ENCODE measurements at regions not wholly inside any gene's neighbourhood (a gene's known extent, or its start where the extent isn't known, plus 50 kb on each side); places are given as distances from the start of the nearest gene placed in this dataset.

DNA sequence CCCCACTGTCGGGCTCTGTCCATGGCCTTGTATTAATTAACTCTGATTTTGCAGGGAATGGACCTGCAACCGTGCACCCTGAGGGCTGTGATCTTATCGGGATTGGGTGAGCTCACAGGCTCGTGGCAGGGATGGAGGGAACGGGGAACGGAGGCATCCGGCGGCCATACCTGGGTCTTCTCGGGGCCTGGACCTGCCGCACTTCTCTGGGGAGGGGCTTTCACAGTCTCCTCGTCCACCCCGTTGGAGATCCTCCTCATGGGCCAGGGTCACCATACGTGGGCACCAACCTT, 57.5 kb upstream of the SHH start:
- TF ChIP-seq POLR2A (IDR thresholded peaks at IDR 0.05; ENCODE audit: low read depth, low read length) (no peak), TAF1 (IDR thresholded peaks at IDR 0.05; ENCODE audit: borderline replicate concordance, low read depth, low read length) (no peak)

All from GM12892 (cell line).